HG03060 (cell line): ENCODE measurements at regions not wholly inside any gene's neighbourhood (a gene's known extent, or its start where the extent isn't known, plus 50 kb on each side); places are given as distances from the start of the nearest gene placed in this dataset.
"Not testable (repeated sequence)": the region's sequence is repeated elsewhere in the genome, so short reads cannot be mapped to it uniquely, and the experiment has no call there.

ENCODE experiments used
- ATAC-seq: cut with Tn5 transposase; IDR thresholded peaks from one replicate; pipeline ENCODE4 v1.9.1; 2021; ENCODE audit warnings: low read depth, moderate number of reproducible peaks; ENCODE audit not compliant: unreplicated experiment

GRCh38 chr1:79737193-79737592 lies 730.7 kb upstream of the ADGRL4 start:
- ATAC-seq, result no peak

DNA sequence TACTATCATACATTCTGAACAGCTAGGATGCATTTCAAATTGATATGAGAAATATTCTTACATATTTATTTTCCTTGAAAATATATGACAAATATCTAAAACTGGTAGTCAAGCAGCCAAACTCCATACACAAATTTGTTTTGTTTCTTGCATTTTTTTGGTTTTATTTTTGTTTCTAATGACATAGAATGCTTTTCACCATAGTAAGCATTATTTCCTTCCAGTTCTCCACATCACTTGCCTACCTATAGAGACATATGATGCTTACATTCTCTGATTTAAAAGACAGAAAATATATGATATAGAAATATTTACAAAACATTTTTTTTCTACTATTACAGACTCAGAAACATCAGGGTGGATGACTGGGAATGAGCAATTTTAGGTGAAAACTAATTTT lies 726.4 kb upstream of the ADGRL4 start:
- ATAC-seq, result no peak

GRCh38 chr1:79726911-79727310 lies 720.4 kb upstream of the ADGRL4 start:
- no peak for ATAC-seq

- no peak for ATAC-seq
Observed at GRCh38 chr1:79726321-79726720, 719.8 kb upstream of the ADGRL4 start.

GRCh38 chr1:79716447-79716846 lies 709.9 kb upstream of the ADGRL4 start:
- no peak for ATAC-seq

- no peak for ATAC-seq
Observed at GRCh38 chr1:79714664-79715063, 708.1 kb upstream of the ADGRL4 start.

DNA sequence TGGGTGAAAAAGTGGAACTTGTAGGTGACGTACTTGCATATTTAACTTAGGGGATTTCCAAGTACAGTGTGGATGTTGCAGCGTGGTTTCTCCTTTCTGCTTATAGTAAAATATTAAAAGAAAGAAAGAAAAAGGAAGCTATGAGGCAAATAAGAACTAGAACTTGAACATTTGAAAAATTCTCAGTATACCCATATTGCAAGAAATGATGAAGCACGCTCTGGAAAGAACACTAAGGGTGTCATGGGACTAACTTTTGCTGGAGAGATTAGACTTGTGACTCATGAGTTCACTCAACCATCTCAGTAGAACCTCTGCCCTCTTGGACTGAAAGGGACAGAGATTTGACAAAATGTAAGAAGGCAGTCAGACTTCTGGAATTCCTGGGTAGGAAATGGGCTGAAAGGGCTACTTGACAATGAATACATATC lies 704.5 kb upstream of the ADGRL4 start:
- ATAC-seq, result peak; percentile 92

DNA sequence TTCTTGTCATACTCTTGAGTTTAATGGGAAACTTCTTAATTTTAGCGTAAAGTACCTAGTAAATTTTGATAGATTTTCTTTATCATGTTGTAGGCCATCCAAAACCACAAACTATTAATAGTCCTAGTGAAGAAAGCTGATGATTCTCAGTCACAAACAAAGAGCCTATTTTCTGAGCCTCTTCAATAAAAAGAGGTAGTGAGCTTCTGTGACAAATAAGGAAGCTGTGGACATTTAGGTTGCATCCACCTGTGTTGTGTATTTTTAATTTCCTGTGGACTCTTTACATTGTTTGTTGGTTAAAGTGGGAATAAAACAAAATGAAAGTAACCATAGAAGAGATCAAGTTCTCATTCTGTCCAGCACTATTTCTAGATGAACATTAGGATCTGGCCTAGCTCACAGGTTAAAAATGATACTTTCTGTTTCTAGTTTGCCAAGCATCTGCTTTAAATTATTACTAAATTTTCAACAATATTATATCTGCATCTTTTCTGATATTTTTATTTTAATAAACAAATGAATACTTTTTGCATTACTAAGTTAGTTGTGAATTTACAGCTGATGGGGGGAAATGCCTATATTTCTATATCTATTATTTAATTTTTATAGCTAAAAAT lies 702.2 kb upstream of the ADGRL4 start:
- no peak for ATAC-seq

- ATAC-seq, result no peak
Observed at GRCh38 chr1:79705218-79705617, 698.7 kb upstream of the ADGRL4 start.

- no peak for ATAC-seq
Observed at GRCh38 chr1:79704067-79704466, 697.5 kb upstream of the ADGRL4 start.

GRCh38 chr1:79702336-79702999 lies 695.9 kb upstream of the ADGRL4 start:
- not testable (repeated sequence) for ATAC-seq

DNA sequence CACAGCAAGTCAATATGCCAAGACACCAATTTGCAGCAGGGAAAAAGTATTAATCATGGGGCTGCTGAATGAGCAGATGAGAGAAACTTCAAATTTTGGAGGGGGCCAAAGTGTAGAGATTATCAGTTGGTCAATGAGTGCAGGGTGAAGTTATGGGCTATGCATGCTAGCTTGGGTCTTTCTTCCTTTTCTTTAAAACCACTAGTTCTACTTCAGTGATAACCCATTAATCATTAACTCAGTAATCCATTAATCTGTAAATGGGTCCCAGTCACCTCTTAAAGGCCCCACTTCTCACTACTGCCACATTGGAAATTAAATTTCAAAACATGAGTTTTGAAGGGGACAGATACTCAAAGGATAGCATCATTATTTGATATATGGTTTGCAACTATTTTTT lies 688.6 kb upstream of the ADGRL4 start:
- ATAC-seq, result peak; percentile 93

- ATAC-seq, result peak; percentile 39
Observed at GRCh38 chr1:79694241-79694640, 687.7 kb upstream of the ADGRL4 start.

- no peak for ATAC-seq
Observed at GRCh38 chr1:79693441-79694114, 687.0 kb upstream of the ADGRL4 start.

DNA sequence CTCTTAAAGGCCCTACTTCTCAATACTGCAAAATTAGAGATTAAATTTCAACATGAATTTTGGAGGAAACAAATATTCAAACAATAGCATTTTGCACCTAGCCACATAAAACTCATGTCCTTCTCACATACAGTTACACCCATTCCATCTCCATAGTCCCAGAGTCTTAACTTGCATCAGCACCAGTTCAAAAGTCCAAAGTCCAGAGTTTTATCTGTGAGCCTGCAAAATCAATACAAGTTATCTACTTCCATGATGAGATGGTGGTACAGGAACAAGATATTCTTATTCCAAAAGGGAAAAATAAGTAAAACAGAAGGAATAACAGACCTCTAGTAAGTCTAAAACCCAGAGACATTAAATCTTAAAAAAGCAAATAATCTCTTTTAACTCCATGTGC lies 686.0 kb upstream of the ADGRL4 start:
- no peak for ATAC-seq

- no peak for ATAC-seq
Observed at GRCh38 chr1:79688932-79689331, 682.4 kb upstream of the ADGRL4 start.

DNA sequence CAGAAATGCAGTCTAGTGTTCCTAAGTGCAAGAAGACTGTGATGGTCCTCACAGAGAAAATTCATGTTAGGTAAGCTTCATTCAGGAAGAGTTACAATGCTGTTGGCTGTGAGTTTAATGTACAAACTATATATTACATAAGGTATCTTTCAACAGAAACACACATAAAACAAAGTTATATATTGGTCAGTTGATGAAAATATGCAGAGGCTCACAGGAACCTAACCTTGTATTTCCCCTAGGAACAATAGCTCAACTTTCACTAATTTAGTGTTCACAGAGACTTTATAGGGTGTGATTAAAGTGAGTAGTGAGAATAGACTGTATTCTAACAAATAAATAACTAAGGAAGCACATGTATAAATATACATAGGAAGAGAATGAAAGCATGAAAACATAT lies 676.9 kb upstream of the ADGRL4 start:
- no peak for ATAC-seq

- ATAC-seq, result no peak
Observed at GRCh38 chr1:79682478-79682877, 675.9 kb upstream of the ADGRL4 start.

GRCh38 chr1:79681382-79681781 lies 674.9 kb upstream of the ADGRL4 start:
- ATAC-seq, result no peak

DNA sequence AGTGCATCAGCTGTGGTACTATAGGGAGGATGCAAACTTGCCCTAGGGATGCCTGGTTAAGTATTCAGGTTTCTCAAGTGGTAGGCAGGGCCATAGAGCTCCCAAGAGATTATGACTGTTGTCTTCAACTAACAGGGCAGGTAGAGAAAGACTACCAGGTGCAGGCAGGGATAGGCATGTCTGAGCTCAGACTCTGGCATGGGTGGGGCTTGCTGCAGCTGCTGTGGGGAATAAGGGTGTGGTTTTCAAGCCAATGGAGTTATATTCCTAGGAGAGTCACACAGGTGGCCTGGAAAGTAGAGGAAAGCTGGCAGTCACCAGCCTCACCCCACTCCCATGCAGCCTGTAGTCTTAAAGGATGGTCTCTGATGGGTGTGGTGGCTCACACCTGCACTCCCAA lies 673.4 kb upstream of the ADGRL4 start:
- ATAC-seq, result no peak

DNA sequence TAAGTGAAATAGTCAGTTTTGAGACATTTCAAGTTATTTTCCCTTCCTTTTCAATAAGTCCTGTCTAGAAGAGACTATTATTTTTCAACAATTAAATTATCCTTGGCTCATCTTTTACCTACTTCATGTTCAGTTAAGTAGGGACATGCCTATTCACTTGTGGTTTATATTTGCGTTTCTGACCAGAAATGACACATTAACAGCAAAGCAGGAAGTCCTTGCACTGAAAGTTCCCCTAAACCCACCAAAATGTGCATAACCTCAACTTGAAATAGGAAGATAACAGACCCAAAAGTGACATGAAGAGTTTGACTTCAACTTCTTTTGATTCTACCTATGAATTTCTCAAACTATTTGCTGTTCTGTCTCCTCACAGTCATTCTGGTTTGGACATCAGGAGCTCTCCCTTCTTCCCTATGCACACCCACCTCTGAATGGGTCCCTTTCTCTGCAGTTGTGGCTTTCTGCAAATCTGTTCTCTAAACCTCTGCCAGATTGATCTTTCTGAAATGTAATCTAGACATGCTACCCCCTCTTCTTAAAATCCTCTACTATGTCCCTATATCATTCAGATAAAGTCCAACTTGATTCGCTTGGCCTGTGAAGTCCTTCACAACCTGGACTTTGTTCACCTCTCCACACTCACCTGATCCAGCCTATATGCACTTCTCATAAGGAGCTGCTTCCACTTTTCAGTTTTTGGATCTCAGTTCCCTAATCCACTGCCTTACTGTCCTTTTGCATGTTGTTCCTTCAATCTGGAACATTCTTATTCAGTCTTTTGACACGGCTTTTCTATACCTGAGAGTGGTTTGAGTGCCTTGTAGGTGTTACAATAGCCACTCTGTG lies 661.5 kb upstream of the ADGRL4 start:
- peak; percentile 90 for ATAC-seq
